DND-41 (cell line): ENCODE measurements at regions not wholly inside any gene's neighbourhood (a gene's known extent, or its start where the extent isn't known, plus 50 kb on each side); places are given as distances from the start of the nearest gene placed in this dataset.

Experiments used
- CTCF ChIP-seq: IDR thresholded peaks from 2 replicates; pipeline ENCODE4 v1.5.1; 2012; ENCODE audit warnings: borderline replicate concordance, low read length, moderate library complexity, mild to moderate bottlenecking; ENCODE audit not compliant: poor library complexity, severe bottlenecking; ENCODE audit errors: extremely low read depth
- EZH2 ChIP-seq: IDR thresholded peaks from 3 replicates; pipeline ENCODE4 v1.6.1; 2012; ENCODE audit warnings: borderline replicate concordance, low read depth, mild to moderate bottlenecking, moderate library complexity, low read length, inconsistent platforms; ENCODE audit not compliant: severe bottlenecking

DNA sequence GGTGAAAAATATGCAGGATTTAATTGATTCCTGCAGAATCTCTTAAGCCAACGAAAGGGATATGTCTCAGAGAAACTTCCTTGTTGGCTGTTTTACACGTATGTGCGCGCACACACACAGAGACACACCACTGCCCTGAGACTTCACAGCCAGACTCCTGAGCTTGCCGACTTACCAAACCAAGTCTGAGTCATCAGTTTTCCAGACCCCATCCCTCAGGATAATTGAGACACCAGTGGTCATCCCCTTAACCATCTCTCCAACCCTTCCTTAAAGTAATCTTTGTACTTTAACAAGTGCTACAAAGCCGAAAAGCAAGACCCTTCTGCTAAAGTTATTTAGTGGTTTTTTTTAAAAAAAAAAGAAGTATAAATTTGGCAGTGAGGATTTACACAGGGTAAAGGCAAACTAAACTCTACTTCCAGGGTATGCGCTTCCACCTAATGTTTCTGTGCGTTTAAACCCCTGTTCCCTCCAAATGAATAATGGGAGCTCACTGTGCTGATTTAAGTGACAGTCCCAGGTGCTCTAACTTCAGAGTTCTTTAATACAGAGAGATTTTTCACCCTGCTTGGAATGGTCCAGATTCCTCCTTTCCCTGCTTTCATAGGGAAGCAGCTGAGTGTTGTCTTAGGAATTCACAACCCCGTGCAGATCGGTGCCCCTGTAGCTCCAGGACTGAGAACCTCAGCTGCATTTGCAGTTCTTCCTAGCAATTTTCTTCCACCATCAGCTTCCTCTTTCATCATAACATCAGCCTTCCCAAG is 198.5 kb downstream of the INHBA start:
- TF ChIP-seq CTCF, result no peak
- TF ChIP-seq EZH2, result no peak
